HG03342 (cell line): ENCODE measurements at regions not wholly inside any gene's neighbourhood (a gene's known extent, or its start where the extent isn't known, plus 50 kb on each side); places are given as distances from the start of the nearest gene placed in this dataset.
A peak's percentile ranks its signal among the peaks of the same experiment; 100 is the strongest.
"Not testable (repeated sequence)": the region's sequence is repeated elsewhere in the genome, so short reads cannot be mapped to it uniquely, and the experiment has no call there.

ENCODE experiments used
- ATAC-seq: cut with Tn5 transposase; IDR thresholded peaks from one replicate; pipeline ENCODE4 v1.9.1; 2021; ENCODE audit warnings: mild to moderate bottlenecking, moderate library complexity; ENCODE audit not compliant: unreplicated experiment

GRCh38 chr12:8389296-8389695, 66.5 kb upstream of the CLEC6A start:
- ATAC-seq = not testable (repeated sequence)

- not testable (repeated sequence) for ATAC-seq
Observed at GRCh38 chr12:8390001-8390777, 65.6 kb upstream of the CLEC6A start.

GRCh38 chr12:8396225-8397071, 59.3 kb upstream of the CLEC6A start:
- peak; percentile 65 for ATAC-seq

GRCh38 chr12:8397378-8397777, 58.4 kb upstream of the CLEC6A start:
- ATAC-seq = not testable (repeated sequence)

- ATAC-seq = not testable (repeated sequence)
Observed at GRCh38 chr12:8399496-8400034, 56.2 kb upstream of the CLEC6A start.

GRCh38 chr12:8403834-8404233, 51.9 kb upstream of the CLEC6A start:
- not testable (repeated sequence) for ATAC-seq

GRCh38 chr12:8404341-8404740, 51.4 kb upstream of the CLEC6A start:
- not testable (repeated sequence) for ATAC-seq
